Right atrium auricular region (tissue), 2 donors: ENCODE measurements at regions not wholly inside any gene's neighbourhood (a gene's known extent, or its start where the extent isn't known, plus 50 kb on each side); places are given as distances from the start of the nearest gene placed in this dataset.

ENCODE experiments used
- DNase-seq: peaks from one replicate; pipeline ENCODE4 v3.0.0-alpha.2; 2019; ENCODE audit warnings: low spot score
- H3K27ac ChIP-seq, 2 donors: fragments of 200-600 bp; sonication (generic); 1 replicate in 1 of 2; 2 replicates in 1 of 2; pipeline ENCODE4 v1.5.1; 2016 to 2019
- H3K27me3 ChIP-seq, 2 donors: fragments of 200-600 bp; sonication (generic); one replicate each; pipeline versions ENCODE4 v1.5.1 to v1.6.0; 2017 to 2019
- H3K36me3 ChIP-seq: fragments of 200-600 bp; sonication (generic); one replicate; pipeline ENCODE4 v1.5.1; 2016
- H3K4me1 ChIP-seq, 2 donors: fragments of 200-600 bp; sonication (generic); one replicate each; pipeline versions ENCODE4 v1.5.1 to v1.6.0; 2017 to 2019
- H3K4me3 ChIP-seq, 2 donors: fragments of 200-600 bp; sonication (generic); 1 replicate in 1 of 2; 2 replicates in 1 of 2; pipeline ENCODE4 v1.5.1; 2017 to 2019; ENCODE audit warnings: mild to moderate bottlenecking in 1 of 2, moderate library complexity in 1 of 2
- H3K9me3 ChIP-seq, 2 donors: fragments of 200-600 bp; sonication (generic); one replicate each; pipeline ENCODE4 v1.5.1; 2019
- TF ChIP-seq, protein P1 (sequence below), 2 donors: fragments of 200-600 bp; sonication (generic); IDR thresholded peaks; one replicate each; pipeline ENCODE4 v1.5.1; 2019; ENCODE audit warnings: antibody characterized with exemption in 2 of 2

DNA sequence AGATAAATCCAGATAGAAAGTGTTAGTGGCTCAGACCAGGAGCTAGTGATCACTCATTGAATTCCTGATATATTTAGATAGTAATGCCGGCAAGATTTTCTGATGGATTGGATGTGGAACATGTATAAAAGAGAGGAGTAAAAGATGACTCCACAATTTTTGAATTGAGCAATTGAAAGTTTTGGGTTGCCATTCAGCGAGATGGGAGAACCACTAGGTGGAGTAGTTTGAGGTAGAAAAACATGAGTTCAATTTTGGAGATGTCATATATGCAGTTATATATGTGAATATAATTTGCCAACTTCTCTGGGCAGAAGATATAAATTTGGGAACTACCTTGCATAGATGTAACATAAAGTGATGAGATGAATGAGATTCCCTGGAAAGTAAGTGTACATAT, 502.5 kb upstream of the SEMA6A start:
- no peaks in the 10 kb centered on the region for H3K4me1 ChIP-seq
- TF ChIP-seq, protein P1, sequence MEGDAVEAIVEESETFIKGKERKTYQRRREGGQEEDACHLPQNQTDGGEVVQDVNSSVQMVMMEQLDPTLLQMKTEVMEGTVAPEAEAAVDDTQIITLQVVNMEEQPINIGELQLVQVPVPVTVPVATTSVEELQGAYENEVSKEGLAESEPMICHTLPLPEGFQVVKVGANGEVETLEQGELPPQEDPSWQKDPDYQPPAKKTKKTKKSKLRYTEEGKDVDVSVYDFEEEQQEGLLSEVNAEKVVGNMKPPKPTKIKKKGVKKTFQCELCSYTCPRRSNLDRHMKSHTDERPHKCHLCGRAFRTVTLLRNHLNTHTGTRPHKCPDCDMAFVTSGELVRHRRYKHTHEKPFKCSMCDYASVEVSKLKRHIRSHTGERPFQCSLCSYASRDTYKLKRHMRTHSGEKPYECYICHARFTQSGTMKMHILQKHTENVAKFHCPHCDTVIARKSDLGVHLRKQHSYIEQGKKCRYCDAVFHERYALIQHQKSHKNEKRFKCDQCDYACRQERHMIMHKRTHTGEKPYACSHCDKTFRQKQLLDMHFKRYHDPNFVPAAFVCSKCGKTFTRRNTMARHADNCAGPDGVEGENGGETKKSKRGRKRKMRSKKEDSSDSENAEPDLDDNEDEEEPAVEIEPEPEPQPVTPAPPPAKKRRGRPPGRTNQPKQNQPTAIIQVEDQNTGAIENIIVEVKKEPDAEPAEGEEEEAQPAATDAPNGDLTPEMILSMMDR (IDR thresholded peaks at IDR 0.05) = peak; percentile 20 to 42
- no peak overlapping the region for H3K27ac ChIP-seq
- no peaks in the 10 kb centered on the region for H3K27me3 ChIP-seq
- DNase-seq = no peak
- no peaks in the 10 kb centered on the region for H3K36me3 ChIP-seq
- H3K9me3 ChIP-seq = peaks cover 1 to 4% of the 10 kb centered on the region in 2 donors
- no peak overlapping the region for H3K4me3 ChIP-seq

- Histone ChIP-seq H3K4me3 (no peak overlapping the region), H3K27me3 (no peaks in the 10 kb centered on the region), H3K4me1 (no peaks in the 10 kb centered on the region), H3K27ac (no peak overlapping the region), H3K36me3 (no peaks in the 10 kb centered on the region), H3K9me3 (peaks cover 6 to 32% of the 10 kb centered on the region in 2 donors)
- TF ChIP-seq, protein P1 (IDR thresholded peaks at IDR 0.05) = no peak
- no peak for DNase-seq
Observed at GRCh38 chr5:117072439-117072838, 497.8 kb upstream of the SEMA6A start.

DNA sequence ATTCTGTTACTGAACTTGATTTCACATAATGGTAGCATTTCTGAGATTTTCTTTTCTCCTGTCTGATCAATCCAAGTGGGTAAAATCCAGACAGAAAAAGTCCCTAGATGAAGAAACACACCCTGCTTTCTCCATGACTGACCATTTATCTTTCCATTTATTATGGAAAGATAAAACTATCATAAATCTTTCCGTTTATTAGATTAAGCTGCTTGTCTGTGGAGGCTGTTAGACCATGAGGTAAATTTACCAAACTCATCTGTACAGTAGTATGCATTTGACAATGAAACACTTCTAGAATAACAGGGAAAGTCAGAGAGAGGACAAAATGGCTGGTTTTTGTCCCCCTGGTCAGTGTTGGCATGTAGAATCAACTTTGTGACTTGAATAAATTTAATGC, 491.2 kb upstream of the SEMA6A start:
- no peaks in the 10 kb centered on the region for H3K4me1 ChIP-seq
- TF ChIP-seq, protein P1 (IDR thresholded peaks at IDR 0.05) = no peak
- H3K4me3 ChIP-seq = no peak overlapping the region
- H3K27ac ChIP-seq = no peak overlapping the region
- DNase-seq = no peak
- H3K9me3 ChIP-seq = peaks cover 0 to 14% of the 10 kb centered on the region in 2 donors
- H3K27me3 ChIP-seq = no peaks in the 10 kb centered on the region
- no peaks in the 10 kb centered on the region for H3K36me3 ChIP-seq

- Histone ChIP-seq H3K36me3 (no peaks in the 10 kb centered on the region), H3K27me3 (no peaks in the 10 kb centered on the region), H3K9me3 (peaks cover 0 to 8% of the 10 kb centered on the region in 2 donors), H3K4me1 (no peaks in the 10 kb centered on the region), H3K27ac (no peak overlapping the region), H3K4me3 (no peak overlapping the region)
- TF ChIP-seq, protein P1 (IDR thresholded peaks at IDR 0.05) = no peak
- DNase-seq = no peak
Observed at GRCh38 chr5:117065161-117065560, 490.5 kb upstream of the SEMA6A start.

DNA sequence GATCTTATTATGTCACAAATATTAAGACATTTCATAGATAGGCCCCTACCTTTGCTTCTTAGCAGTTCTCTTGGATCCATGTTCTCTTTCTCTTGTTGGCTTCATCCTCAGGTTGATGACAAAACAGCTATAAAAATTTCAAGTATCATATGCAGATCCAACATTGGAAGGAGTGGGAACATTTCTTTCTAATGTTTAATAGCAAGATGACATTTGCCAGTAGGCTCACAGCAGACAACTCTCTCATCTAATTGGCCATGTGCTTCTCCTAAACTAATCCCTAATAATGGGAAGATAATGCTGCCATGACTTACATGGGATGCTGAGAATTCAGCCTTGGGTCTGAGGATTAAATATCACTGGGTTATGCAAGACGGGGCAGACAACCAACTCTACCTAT, 485.5 kb upstream of the SEMA6A start:
- Histone ChIP-seq H3K27ac (no peak overlapping the region), H3K4me1 (no peaks in the 10 kb centered on the region), H3K36me3 (no peaks in the 10 kb centered on the region), H3K4me3 (no peak overlapping the region), H3K27me3 (no peaks in the 10 kb centered on the region), H3K9me3 (no peaks in the 10 kb centered on the region)
- no peak for DNase-seq
- TF ChIP-seq, protein P1 (IDR thresholded peaks at IDR 0.05) = no peak

DNA sequence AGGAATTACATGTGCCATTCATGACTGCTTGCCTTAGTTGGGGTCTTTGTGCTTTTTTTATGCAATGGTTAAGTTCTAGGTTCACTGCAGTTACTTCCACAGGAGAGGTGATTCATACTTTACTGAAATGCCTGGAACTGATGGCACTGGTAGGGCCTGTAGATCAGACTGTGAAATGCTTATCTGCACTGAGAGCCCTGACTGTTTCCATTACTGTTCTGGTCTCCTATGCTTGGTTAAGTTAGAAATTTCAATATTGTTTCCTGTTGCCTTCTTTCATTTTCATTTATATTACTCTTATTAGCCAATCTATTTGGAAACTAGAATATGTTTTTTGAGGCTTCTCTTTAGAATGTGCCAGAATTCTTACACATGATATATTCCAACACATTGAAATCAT, 484.1 kb upstream of the SEMA6A start:
- Histone ChIP-seq H3K4me3 (no peak overlapping the region), H3K27me3 (no peaks in the 10 kb centered on the region)

More for the DNA sequence above, 484.1 kb upstream of the SEMA6A start:
- H3K27ac ChIP-seq = no peak overlapping the region
- no peaks in the 10 kb centered on the region for H3K4me1 ChIP-seq
- TF ChIP-seq, protein P1 (IDR thresholded peaks at IDR 0.05) = no peak
- H3K36me3 ChIP-seq = no peaks in the 10 kb centered on the region
- DNase-seq = no peak
- H3K9me3 ChIP-seq = no peaks in the 10 kb centered on the region
